HEK293T (cell line): ENCODE measurements at regions not wholly inside any gene's neighbourhood (a gene's known extent, or its start where the extent isn't known, plus 50 kb on each side); places are given as distances from the start of the nearest gene placed in this dataset.
"Not testable (repeated sequence)": the region's sequence is repeated elsewhere in the genome, so short reads cannot be mapped to it uniquely, and the experiment has no call there.

Experiments
- CTCF ChIA-PET: fragments of 350-600 bp; formaldehyde crosslinking; extraction: SDS; loops from one replicate; lab custom pipeline; 2021; ENCODE audit warnings: antibody characterized with exemption, inconsistent platforms; lab: Yijun Ruan, JAX
- POLR2A ChIA-PET: fragments of 350-600 bp; formaldehyde crosslinking; extraction: SDS; loops from one replicate; lab custom pipeline; 2020; ENCODE audit warnings: antibody characterized with exemption, inconsistent platforms; lab: Yijun Ruan, JAX
- DNase-seq: peaks from one replicate; pipeline ENCODE4 v3.0.0; 2012; ENCODE audit warnings: mixed read lengths; ENCODE audit errors: extremely low spot score
- ARNT ChIP-seq: fragments of 450-650 bp; IDR thresholded peaks from 2 replicates; pipeline ENCODE4 v1.6.1; 2017; ENCODE audit warnings: mild to moderate bottlenecking
- BHLHE40 ChIP-seq: fragments of 450-650 bp; IDR thresholded peaks from 2 replicates; pipeline ENCODE4 v1.6.1; 2016; ENCODE audit warnings: mild to moderate bottlenecking, moderate library complexity, borderline replicate concordance
- CTBP1 ChIP-seq: fragments of 450-650 bp; IDR thresholded peaks from 2 replicates; pipeline ENCODE4 v1.6.1; 2016; ENCODE audit warnings: borderline replicate concordance
- ELF4 ChIP-seq: fragments of 450-650 bp; IDR thresholded peaks from 2 replicates; pipeline ENCODE4 v1.6.1; 2017; ENCODE audit warnings: antibody characterized with exemption
- FOXA1 ChIP-seq: fragments of 450-650 bp; IDR thresholded peaks from 2 replicates; pipeline ENCODE4 v1.6.1; 2016; ENCODE audit warnings: mild to moderate bottlenecking
- FOXK2 ChIP-seq: fragments of 450-650 bp; IDR thresholded peaks from 2 replicates; pipeline ENCODE4 v1.6.1; 2016; ENCODE audit warnings: mild to moderate bottlenecking
- FOXM1 ChIP-seq: fragments of 450-650 bp; IDR thresholded peaks from 2 replicates; pipeline ENCODE4 v1.6.1; 2017; ENCODE audit warnings: mild to moderate bottlenecking, borderline replicate concordance
- HDGF ChIP-seq: fragments of 450-650 bp; IDR thresholded peaks from 2 replicates; pipeline ENCODE4 v1.6.1; 2017; ENCODE audit warnings: antibody characterized with exemption, borderline replicate concordance
- L3MBTL2 ChIP-seq: fragments of 450-650 bp; conservative IDR thresholded peaks from 2 replicates; pipeline ENCODE4 v1.6.1; 2016; ENCODE audit warnings: mild to moderate bottlenecking
- LEF1 ChIP-seq: fragments of 450-650 bp; IDR thresholded peaks from 2 replicates; pipeline ENCODE4 v1.6.1; 2017; ENCODE audit warnings: mild to moderate bottlenecking, borderline replicate concordance
- NFRKB ChIP-seq: fragments of 450-650 bp; IDR thresholded peaks from 2 replicates; pipeline ENCODE4 v1.6.1; 2016; ENCODE audit warnings: mild to moderate bottlenecking, moderate library complexity
- SP1 ChIP-seq: fragments of 450-650 bp; IDR thresholded peaks from 2 replicates; pipeline ENCODE4 v1.6.1; 2017
- SUZ12 ChIP-seq: fragments of 450-650 bp; IDR thresholded peaks from 2 replicates; pipeline ENCODE4 v1.6.1; 2016; ENCODE audit warnings: mild to moderate bottlenecking
- TARDBP ChIP-seq: fragments of 450-650 bp; IDR thresholded peaks from 2 replicates; pipeline ENCODE4 v1.6.1; 2016
- ZNF384 ChIP-seq: fragments of 450-650 bp; IDR thresholded peaks from 2 replicates; pipeline ENCODE4 v1.6.1; 2016
- TF ChIP-seq, protein P1 (sequence below): fragments of 450-650 bp; IDR thresholded peaks from 2 replicates; pipeline ENCODE4 v1.6.1; 2016

DNA sequence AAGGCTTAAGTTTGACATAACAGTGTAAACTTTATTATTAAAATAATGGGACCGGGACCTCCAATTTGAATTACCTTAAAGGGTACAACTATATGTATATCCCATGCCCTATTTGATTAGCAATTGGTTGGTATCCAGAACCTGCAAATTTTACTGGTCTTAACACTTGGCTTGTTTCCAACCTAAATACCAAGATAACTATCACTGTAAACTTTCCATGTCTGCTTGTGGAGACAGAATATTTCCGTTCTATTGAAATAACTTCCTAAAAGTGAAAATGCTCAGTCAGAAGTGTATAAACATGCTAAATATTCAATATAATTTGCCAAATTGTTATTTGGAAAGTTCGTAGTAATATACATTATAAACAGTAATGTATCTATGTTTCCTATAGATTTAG lies 154.0 kb downstream of the TMEM47 start:
- CTCF ChIA-PET = no interaction called here
- TF ChIP-seq FOXA1 = no peak
- TF ChIP-seq FOXK2 = no peak
- TF ChIP-seq ARNT = no peak
- no peak for TF ChIP-seq LEF1
- no peak for TF ChIP-seq L3MBTL2
- TF ChIP-seq ELF4 = no peak
- POLR2A ChIA-PET = no interaction called here
- no peak for DNase-seq

DNA sequence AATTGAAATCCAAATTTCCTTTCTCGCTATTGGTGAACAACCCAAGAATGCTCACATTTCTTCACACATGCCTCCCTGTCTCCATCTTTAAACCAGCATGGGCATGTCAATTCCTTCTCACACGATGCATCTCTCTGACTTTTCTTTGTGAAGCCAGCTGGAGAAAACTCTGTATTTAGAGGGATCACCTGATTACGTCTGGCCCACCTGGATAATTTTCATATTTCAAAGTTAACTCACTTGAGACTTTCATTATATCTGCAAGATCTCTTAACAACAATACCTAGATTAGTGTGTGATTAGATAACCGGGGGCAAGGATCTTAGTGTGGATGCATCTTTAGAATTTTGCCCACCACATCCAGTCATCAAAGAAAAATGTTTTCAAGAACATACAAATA lies 164.0 kb downstream of the TMEM47 start:
- CTCF ChIA-PET = no interaction called here
- TF ChIP-seq SP1 (no peak), BHLHE40 (no peak), TARDBP (no peak), LEF1 (no peak), L3MBTL2 (no peak), HDGF (no peak), ZNF384 (no peak), NFRKB (no peak), ELF4 (no peak), FOXM1 (no peak), CTBP1 (no peak), FOXA1 (no peak), FOXK2 (no peak), ARNT (no peak), SUZ12 (no peak)
- TF ChIP-seq, protein P1, sequence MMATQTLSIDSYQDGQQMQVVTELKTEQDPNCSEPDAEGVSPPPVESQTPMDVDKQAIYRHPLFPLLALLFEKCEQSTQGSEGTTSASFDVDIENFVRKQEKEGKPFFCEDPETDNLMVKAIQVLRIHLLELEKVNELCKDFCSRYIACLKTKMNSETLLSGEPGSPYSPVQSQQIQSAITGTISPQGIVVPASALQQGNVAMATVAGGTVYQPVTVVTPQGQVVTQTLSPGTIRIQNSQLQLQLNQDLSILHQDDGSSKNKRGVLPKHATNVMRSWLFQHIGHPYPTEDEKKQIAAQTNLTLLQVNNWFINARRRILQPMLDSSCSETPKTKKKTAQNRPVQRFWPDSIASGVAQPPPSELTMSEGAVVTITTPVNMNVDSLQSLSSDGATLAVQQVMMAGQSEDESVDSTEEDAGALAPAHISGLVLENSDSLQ = no peak
- DNase-seq = no peak
- POLR2A ChIA-PET = no interaction called here

DNA sequence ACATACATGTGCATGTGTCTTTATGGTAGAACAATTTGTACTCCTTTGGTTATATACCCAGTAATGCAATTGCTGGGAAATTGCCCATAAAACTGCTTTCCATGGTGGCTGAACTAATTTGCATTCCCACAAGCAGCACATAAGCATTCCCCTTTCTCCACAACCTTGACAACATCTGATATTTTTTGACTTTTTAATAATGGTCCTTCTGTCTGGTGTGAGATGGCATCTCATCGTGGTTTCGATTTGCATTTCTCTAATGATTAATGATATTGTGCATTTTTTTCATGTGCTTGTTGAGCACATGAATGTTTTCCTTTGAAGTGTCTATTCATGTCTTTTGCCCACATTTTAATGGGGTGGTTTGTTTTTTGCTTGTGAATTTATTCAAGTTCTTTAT lies 166.0 kb downstream of the TMEM47 start:
- ChIA-PET CTCF (no interaction called here), POLR2A (no interaction called here)
- TF ChIP-seq L3MBTL2 = no peak
- TF ChIP-seq CTBP1 = no peak
- no peak for TF ChIP-seq HDGF
- DNase-seq = no peak

DNA sequence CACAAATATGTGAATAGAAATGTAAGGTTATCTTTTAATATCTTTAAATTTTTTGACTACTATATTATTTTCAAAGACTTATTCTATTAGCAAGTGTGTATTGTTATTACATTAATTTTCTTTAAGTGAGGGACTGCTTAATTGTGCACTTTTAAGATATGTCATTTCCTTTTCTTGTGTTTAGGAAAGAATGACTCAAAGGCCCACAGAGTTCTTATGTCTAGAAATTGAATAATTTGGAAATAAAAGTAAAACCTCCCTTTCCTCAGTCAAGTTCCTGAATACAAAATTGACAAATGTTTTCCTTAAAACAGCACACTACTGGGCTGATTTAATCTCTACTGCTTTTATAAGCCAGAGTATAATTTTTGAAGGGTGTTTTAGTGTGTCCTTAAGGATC lies 169.7 kb downstream of the TMEM47 start:
- no peak for DNase-seq
- TF ChIP-seq ELF4 (no peak), ZNF384 (no peak), BHLHE40 (no peak), L3MBTL2 (no peak), HDGF (no peak), TARDBP (no peak), NFRKB (no peak), LEF1 (no peak), FOXK2 (no peak), CTBP1 (no peak), FOXM1 (no peak), ARNT (no peak), SP1 (no peak), SUZ12 (no peak), FOXA1 (no peak)
- TF ChIP-seq, protein P1 = no peak
- ChIA-PET POLR2A (no interaction called here), CTCF (no interaction called here)

DNA sequence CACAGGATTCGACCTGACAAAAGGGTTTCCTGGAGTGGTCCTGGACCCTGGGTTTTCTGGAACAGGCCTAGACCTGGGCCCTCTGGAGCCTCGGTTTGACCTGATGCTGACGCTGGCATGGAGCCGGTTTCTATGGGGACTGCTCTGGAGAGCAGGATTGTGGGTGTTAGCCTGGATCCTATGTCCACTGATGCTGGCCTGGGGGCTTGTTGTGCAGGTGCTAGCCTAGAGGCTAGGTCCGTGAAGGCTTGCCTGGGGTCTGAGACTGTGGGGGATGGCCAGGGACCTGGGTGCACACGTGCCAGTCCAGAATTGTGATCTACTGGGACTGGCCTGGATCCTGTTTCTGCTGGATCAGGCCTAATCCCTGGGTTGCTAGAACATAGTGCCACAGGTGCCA lies 173.1 kb downstream of the TMEM47 start:
- CTCF ChIA-PET = no interaction called here
- no peak for TF ChIP-seq FOXK2
- TF ChIP-seq TARDBP = no peak
- TF ChIP-seq BHLHE40 = no peak
- no peak for TF ChIP-seq ELF4
- TF ChIP-seq SUZ12 = no peak
- no peak for TF ChIP-seq ARNT
- TF ChIP-seq, protein P1 = no peak
- no peak for DNase-seq
- POLR2A ChIA-PET = no interaction called here

DNA sequence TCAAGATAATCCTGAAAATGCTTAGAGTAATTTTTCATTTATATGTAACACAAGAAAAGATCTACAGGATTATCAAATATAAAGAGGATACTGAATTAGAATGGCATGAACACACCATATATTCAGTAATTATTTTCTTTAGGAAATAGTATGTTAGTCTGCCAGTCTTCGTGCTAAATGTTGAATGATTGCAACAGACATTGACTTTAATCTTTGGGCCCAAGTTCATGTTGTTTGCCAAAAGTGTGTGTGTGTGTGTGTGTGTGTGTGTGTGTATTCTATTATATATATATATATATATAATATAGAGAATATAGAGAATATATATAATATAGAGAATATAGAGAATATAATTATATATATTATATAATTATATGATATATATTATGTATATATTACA lies 186.6 kb downstream of the TMEM47 start:
- TF ChIP-seq CTBP1 (no peak), TARDBP (no peak), FOXK2 (no peak), L3MBTL2 (no peak), NFRKB (no peak), SP1 (no peak), LEF1 (no peak), ARNT (no peak)
- CTCF ChIA-PET = no interaction called here
- POLR2A ChIA-PET = no interaction called here
- no peak for DNase-seq

DNA sequence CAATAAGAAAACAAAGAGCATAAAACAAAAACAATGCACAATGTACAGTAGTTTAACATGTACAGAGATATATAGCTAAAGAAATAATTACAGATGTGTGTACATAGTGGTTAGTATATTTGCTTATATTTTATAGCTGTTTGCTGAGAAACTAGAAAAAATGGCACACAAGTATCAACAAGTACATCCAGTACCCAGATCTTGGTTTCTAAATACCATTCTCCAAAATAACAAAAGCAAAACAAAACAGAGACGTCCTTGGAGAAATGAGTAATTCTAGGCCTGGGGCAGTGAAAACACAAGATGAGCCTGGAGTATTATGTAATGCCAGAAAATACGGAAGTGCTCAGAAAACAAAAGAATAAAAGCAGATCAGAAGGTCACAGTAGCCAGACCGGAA lies 189.6 kb downstream of the TMEM47 start:
- no peak for TF ChIP-seq LEF1
- TF ChIP-seq ZNF384 = no peak
- TF ChIP-seq HDGF = no peak
- TF ChIP-seq FOXA1 = no peak
- no peak for TF ChIP-seq ELF4
- no peak for TF ChIP-seq CTBP1
- TF ChIP-seq, protein P1 = no peak
- TF ChIP-seq FOXK2 = no peak
- no peak for TF ChIP-seq L3MBTL2
- no peak for DNase-seq
- POLR2A ChIA-PET = no interaction called here
- CTCF ChIA-PET = no interaction called here

DNA sequence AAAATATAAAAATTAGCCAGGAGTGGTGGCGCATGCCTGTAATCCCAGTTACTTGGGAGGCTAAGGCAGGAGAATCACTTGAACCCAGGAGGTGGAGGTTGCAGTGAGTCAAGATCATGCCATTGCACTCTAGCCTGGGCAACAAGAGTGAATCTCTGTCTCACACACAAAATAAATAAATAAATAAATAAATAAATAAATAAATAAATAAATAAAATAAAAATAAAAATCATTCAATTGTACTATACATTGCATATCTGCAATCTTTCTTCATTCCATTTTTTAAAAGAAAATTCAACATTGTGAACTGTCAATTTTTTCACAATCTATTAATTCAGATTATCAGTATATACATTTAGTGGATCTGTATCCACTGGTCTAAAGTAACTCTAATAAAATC lies 193.9 kb downstream of the TMEM47 start:
- DNase-seq, POLR2A ChIA-PET, CTCF ChIA-PET: not testable (repeated sequence)

DNA sequence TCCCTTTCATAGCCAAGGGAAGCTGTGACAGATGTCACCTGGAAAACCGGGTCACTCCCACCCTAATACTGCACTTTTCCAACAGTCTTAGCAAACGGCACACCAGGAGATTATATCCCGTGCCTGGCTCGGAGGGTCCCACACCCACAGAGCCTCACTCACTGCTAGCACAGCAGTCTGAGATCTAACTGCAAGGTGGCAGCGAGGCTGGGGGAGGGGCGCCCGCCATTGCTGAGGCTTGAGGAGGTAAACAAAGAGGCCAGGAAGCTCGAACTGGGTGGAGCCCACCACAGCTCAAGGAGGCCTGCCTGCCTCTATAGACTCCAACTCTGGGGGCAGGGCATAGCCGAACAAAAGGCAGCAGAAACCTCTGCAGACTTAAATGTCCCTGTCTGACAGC lies 199.2 kb downstream of the TMEM47 start:
- DNase-seq, CTCF ChIA-PET, POLR2A ChIA-PET: not testable (repeated sequence)
